Large intestine (tissue), 3 donors: ENCODE measurements at regions not wholly inside any gene's neighbourhood (a gene's known extent, or its start where the extent isn't known, plus 50 kb on each side); places are given as distances from the start of the nearest gene placed in this dataset.
A peak's percentile ranks its signal among the peaks of the same experiment; 100 is the strongest.

Source experiments
- DNase-seq, 2 donors: peaks; one replicate each; pipeline versions ENCODE4 v3.0.0 to v3.0.0-alpha.2; 2013
- H3K27ac ChIP-seq: one replicate; pipeline ENCODE4 v1.5.1; 2013; ENCODE audit warnings: low read length
- H3K27me3 ChIP-seq: 2 replicates; pipeline ENCODE4 v1.6.1; 2013; ENCODE audit warnings: low read length; ENCODE audit not compliant: control insufficient read depth, insufficient read depth
- H3K36me3 ChIP-seq: 2 replicates; pipeline ENCODE4 v1.6.1; 2013; ENCODE audit warnings: low read length; ENCODE audit not compliant: control insufficient read depth, insufficient read depth
- H3K4me1 ChIP-seq: one replicate; pipeline ENCODE4 v1.6.1; 2013; ENCODE audit warnings: low read length; ENCODE audit not compliant: control insufficient read depth, insufficient read depth
- H3K4me3 ChIP-seq: one replicate; pipeline ENCODE4 v1.5.1; 2013; ENCODE audit warnings: low read length
- H3K9me3 ChIP-seq: one replicate; pipeline ENCODE4 v1.6.1; 2013; ENCODE audit warnings: mild to moderate bottlenecking, low read depth, low read length, moderate library complexity; ENCODE audit not compliant: control insufficient read depth
- WGBS: methylation state at CpG from one replicate; pipeline ENCODE4 v1.1.5; 2013; ENCODE audit warnings: low lambda C conversion rate; ENCODE audit not compliant: insufficient coverage; 5-methylcytosine and 5-hydroxymethylcytosine counted together

DNA sequence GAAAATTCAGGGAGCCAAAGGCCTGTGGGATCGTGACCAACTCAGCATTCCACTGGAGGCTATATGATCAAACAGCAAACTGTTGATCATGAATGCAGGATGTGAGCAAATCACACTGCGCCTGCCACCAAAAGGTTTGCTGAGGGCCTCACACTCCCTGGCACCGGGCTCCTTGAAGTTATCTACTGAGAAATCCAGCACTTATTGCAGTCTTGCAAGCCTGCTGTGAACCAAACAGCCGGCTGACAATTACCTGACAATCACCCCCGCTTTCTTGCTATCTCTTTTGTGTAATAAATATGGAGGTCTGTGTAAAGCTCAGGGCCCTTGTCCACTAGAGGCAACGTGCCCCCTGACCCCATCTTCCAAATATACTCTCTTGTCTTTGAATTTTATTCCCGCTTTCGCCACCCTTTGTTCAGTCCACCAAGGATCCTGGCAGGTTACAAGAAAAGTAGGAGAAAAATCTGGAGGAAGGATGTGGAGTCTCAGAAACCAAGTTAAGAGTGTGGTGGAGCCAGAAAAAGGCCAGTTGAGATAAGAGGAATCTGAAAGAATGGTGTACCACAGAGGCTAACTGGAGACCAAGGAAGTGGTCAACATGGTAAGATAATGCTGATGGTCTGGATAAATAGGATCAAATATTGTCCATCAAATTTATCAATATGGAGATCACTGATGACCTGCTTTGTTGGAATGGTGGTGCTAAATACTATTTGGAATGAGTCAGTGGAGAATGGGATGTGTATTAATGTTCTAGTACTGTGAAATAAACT lies 229.2 kb downstream of the ALX1 start:
- WGBS: 93% methylated on average over 2 of the region's 8 CpGs
- no peak overlapping the region for H3K4me3 ChIP-seq
- H3K27me3 ChIP-seq: no peaks in the 10 kb centered on the region
- no peaks in the 10 kb centered on the region for H3K4me1 ChIP-seq
- no peak for DNase-seq
- no peaks in the 10 kb centered on the region for H3K36me3 ChIP-seq
- no peaks in the 10 kb centered on the region for H3K9me3 ChIP-seq
- no peak overlapping the region for H3K27ac ChIP-seq

DNA sequence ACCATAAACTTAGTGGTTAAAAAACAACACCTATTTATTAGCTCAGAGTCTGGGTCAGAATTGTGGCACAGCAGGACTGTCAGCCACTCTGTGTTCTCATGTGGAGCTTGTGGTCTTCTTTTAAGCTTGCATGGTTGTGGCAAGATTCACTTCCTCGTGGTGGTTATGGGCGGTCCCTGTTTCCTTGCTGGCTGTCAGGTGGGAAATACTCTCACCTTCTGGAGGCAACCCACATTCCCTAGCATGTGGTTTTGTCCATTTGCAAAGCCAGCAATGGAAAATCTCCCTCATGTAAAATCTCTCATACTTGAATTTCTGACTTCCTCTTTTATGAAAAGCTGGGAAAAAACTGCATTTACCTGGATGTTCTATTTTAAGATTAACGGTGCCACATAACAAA lies 229.8 kb downstream of the ALX1 start:
- Histone ChIP-seq H3K4me3 (no peak overlapping the region), H3K27me3 (no peaks in the 10 kb centered on the region), H3K36me3 (no peaks in the 10 kb centered on the region), H3K27ac (no peak overlapping the region), H3K9me3 (no peaks in the 10 kb centered on the region), H3K4me1 (no peaks in the 10 kb centered on the region)
- no CpG with 5 or more reads among the region's 3 CpGs for WGBS
- no peak for DNase-seq

DNA sequence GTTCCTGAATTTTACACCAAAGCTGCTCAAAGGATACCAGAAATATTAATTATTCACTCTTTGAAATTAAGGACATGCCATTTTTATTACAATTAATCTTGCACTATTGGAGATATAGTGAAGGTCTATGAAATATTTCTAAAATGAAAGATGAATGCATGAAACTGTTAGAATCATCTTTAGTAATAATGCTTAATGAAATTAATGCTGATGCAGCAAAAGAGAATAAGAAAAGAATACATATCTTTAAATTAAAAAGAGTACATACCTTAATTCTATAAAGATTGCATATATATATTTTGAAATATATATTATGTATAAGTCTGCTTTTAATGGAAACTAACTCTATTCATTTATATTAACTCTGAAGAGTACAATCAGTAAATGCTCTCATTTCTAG lies 236.0 kb downstream of the ALX1 start:
- no peak for DNase-seq
- no peak overlapping the region for H3K4me3 ChIP-seq

DNA sequence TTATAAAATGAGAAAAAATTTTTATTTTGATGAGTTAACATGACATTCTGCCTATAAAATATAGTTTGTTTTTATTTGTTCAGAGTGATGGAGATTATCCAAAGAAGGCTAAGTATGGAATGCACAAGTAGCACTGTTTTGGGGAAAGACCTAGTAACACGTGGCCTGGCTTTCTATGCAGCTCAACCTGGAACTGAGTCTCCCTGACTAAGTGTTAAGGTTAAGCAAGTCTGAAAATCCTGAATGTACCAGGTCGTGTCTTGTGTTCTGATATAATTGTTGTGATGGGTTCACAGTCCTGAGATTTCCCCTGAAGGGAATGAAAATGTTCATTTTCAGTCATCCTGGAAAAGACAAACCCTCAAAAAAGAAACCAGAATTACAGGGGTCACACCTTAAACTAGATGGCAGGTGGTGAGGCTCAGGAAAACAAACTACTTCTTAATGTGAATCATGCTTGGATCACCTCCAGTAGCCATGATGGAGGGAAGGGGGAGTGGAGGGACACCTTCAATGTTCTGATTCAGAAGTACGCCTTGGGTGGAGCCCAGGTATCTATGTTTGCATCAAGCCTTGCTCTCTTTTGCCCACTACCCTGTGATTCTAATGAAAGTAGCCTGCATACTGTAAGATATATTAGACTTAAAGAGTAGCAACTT lies 236.8 kb downstream of the ALX1 start:
- no peaks in the 10 kb centered on the region for H3K4me1 ChIP-seq
- no peaks in the 10 kb centered on the region for H3K36me3 ChIP-seq
- DNase-seq: no peak
- no peak overlapping the region for H3K4me3 ChIP-seq
- no peaks in the 10 kb centered on the region for H3K27me3 ChIP-seq
- H3K27ac ChIP-seq: no peak overlapping the region
- H3K9me3 ChIP-seq: no peaks in the 10 kb centered on the region
- WGBS: no CpG with 5 or more reads among the region's 3 CpGs

More for the DNA sequence above, 236.0 kb downstream of the ALX1 start:
- H3K27ac ChIP-seq: no peak overlapping the region
- H3K36me3 ChIP-seq: no peaks in the 10 kb centered on the region
- H3K4me1 ChIP-seq: no peaks in the 10 kb centered on the region
- H3K27me3 ChIP-seq: no peaks in the 10 kb centered on the region
- no peaks in the 10 kb centered on the region for H3K9me3 ChIP-seq

DNA sequence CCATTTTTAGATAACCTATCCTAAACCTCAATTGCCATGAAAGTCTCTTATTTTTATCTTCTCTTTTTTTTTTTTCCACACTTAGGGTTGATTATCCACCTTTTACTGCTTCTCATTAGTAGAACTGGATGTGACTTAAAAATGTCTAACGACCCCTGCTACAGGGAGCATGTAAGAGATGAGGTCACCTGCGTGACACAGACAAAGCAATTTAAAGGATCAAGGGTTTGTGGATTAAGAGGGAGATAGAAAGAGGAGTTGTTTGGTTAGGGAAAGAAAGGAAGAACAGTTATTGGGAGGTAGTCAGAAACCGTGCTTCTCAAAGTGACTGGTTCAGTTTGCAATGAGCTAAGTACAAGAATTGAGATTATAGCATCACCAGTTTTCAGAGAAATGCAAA lies 239.1 kb downstream of the ALX1 start:
- WGBS: 40% methylated on average over 1 of the region's 3 CpGs

DNA sequence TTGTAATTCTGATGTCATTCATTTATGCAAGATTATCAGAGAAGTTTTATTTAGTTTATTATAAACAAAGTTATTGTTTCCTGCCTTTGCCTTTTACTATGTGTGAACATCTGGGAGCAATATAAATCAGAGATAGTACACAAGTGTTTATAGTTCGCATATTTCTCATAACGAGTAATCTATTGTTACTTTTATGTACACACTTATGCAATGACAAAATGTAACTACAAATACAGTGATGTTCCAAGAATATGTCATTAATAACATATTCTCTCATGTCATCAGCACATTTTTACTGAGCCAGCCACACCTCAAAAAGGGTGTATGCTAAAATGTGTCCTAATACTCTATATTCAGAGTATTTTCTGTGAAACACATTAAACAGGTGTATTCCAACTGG lies 243.2 kb downstream of the ALX1 start:
- 80% methylated on average over 1 of the region's 2 CpGs for WGBS
- DNase-seq: no peak
- no peaks in the 10 kb centered on the region for H3K27me3 ChIP-seq
- no peaks in the 10 kb centered on the region for H3K36me3 ChIP-seq
- H3K27ac ChIP-seq: no peak overlapping the region
- no peaks in the 10 kb centered on the region for H3K4me1 ChIP-seq
- no peak overlapping the region for H3K4me3 ChIP-seq
- no peaks in the 10 kb centered on the region for H3K9me3 ChIP-seq

More for the DNA sequence above, 239.1 kb downstream of the ALX1 start:
- Histone ChIP-seq H3K4me3 (no peak overlapping the region), H3K4me1 (no peaks in the 10 kb centered on the region), H3K27ac (no peak overlapping the region), H3K36me3 (no peaks in the 10 kb centered on the region), H3K9me3 (no peaks in the 10 kb centered on the region), H3K27me3 (no peaks in the 10 kb centered on the region)
- DNase-seq: no peak

DNA sequence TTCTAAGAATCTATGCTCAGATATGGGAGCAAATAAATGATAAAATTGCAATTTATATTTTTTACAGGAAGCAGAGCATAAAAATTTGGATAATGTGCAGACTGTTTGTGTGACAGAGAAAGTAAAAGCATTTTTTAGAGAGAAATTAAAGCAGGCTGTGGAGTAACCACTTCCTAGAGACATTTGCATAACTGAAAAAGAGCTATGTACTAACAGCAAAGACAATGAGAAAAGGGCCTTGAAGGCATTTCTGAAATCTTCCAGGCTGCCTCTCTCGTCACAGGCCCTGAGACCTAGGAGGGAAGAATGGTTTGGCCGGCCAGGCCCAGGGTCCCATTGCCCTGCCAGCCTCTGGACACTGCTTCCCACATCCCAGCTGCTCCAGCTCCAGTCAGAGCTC lies 247.2 kb downstream of the ALX1 start:
- Histone ChIP-seq H3K27ac (no peak overlapping the region), H3K9me3 (no peaks in the 10 kb centered on the region), H3K4me3 (no peak overlapping the region), H3K4me1 (peaks cover 21% of the 10 kb centered on the region), H3K36me3 (no peaks in the 10 kb centered on the region), H3K27me3 (no peaks in the 10 kb centered on the region)
- WGBS: no CpG with 5 or more reads among the region's 2 CpGs
- no peak for DNase-seq

DNA sequence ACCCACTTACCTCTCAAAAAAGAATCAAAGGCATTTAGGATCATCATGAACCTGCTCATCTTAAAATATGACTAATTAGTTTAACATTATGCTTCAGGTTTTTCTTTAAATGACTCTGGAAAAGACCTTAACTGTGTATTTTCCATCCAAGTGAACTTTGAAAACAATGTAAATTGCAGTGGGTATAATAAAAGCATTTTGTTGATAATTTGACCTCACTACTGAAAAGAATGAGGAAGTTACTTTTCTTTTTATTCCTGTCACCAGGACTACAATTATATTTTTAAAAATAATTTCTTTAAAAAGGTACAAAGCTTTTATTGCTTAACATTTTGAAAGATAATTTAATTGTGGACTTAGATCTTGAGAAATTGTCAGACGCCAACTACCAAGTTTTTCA lies 249.9 kb downstream of the ALX1 start:
- no peak for DNase-seq
- H3K4me1 ChIP-seq: peaks cover 21% of the 10 kb centered on the region
- peak overlapping the region; percentile 78 for H3K27ac ChIP-seq
- H3K27me3 ChIP-seq: no peaks in the 10 kb centered on the region
- no CpG with 5 or more reads among the region's 1 CpG for WGBS
- H3K9me3 ChIP-seq: no peaks in the 10 kb centered on the region
- no peak overlapping the region for H3K4me3 ChIP-seq
- H3K36me3 ChIP-seq: no peaks in the 10 kb centered on the region

DNA sequence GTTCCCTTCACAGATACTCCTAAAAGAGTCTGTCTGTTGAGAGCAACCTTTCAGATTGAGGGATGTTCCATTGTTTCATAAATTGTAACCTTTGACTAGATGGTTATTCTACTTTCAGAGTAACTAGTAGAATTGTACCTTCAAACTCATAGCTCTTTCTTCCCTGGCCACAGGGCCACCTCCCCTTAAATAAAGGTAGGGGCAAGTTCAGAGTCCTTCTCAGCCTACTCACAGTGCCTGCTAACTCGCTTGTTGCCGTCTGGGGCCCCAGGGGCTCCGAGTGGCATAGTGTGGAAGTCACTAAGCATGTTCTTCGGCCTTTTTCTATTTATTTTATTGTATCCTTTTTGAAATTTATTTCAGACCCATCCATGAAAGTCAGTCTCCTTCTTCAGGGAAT lies 250.4 kb downstream of the ALX1 start:
- Histone ChIP-seq H3K27me3 (no peaks in the 10 kb centered on the region), H3K9me3 (no peaks in the 10 kb centered on the region), H3K27ac (peak overlapping the region; percentile 78), H3K4me3 (no peak overlapping the region), H3K36me3 (no peaks in the 10 kb centered on the region), H3K4me1 (peaks cover 21% of the 10 kb centered on the region)
- peak; percentile 67 to 87 for DNase-seq
- no CpG with 5 or more reads among the region's 4 CpGs for WGBS

DNA sequence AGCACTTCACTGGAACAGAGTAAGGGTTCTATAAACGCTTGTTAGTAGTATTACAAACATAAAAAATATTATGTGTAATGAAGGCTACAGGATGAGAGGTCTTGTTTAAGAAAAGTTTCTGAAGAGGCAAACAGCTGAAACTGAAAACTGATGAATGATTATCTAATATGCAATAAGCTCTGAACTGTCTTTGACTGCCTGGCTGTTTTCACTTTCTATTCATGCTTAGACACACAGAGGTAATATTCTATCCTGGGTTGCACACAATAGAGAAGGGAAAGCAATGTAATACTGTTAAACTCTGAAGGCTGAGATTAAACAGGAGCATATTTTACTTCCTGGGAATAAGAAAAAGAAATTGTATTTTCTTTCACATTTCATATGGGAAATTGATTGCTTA lies 251.3 kb downstream of the ALX1 start:
- Histone ChIP-seq H3K4me3 (no peak overlapping the region), H3K9me3 (no peaks in the 10 kb centered on the region), H3K27me3 (no peaks in the 10 kb centered on the region), H3K36me3 (no peaks in the 10 kb centered on the region), H3K27ac (peak overlapping the region; percentile 78), H3K4me1 (peaks cover 21% of the 10 kb centered on the region)
- WGBS: no CpG with 5 or more reads among the region's 1 CpG
- DNase-seq: peak; percentile 52 to 76

DNA sequence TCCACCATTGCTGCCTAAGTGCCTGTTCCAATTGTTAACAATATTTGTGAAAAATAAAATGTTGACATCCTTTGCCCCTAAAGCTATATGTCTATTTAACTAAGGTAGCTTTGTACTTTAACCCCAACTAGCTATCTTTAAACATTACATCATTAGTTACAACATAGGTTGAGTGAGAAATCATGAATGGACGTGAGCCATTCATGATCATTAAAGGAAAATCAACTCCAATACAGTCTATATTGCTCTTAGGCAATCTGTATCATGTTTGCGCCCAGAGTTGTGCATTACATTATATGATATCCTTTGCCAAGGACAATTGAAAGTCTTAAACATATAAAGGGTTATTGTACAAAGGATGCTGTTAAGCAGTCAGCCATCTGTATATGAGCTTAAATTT lies 269.6 kb downstream of the ALX1 start:
- Histone ChIP-seq H3K27me3 (no peaks in the 10 kb centered on the region), H3K27ac (peak overlapping the region; percentile 34), H3K4me3 (no peak overlapping the region), H3K36me3 (no peaks in the 10 kb centered on the region), H3K9me3 (no peaks in the 10 kb centered on the region), H3K4me1 (peaks cover 22% of the 10 kb centered on the region)
- DNase-seq: peak; percentile 52 to 86
- no CpG with 5 or more reads among the region's 2 CpGs for WGBS
